GM18868 (cell line): ENCODE measurements at regions not wholly inside any gene's neighbourhood (a gene's known extent, or its start where the extent isn't known, plus 50 kb on each side); places are given as distances from the start of the nearest gene placed in this dataset.

Source experiments
- ATAC-seq: cut with Tn5 transposase; IDR thresholded peaks from one replicate; pipeline ENCODE4 v1.9.1; 2021; ENCODE audit warnings: mild to moderate bottlenecking, moderate library complexity; ENCODE audit not compliant: unreplicated experiment

- no peak for ATAC-seq
Measured at GRCh38 chr22:47448231-47449223, 686.1 kb downstream of the TBC1D22A start.

GRCh38 chr22:47446821-47447810 lies 684.7 kb downstream of the TBC1D22A start:
- ATAC-seq, result no peak

GRCh38 chr22:47446331-47446730 lies 683.9 kb downstream of the TBC1D22A start:
- ATAC-seq, result no peak

- no peak for ATAC-seq
Measured at GRCh38 chr22:47445716-47446290, 683.4 kb downstream of the TBC1D22A start.

- ATAC-seq, result no peak
Measured at GRCh38 chr22:47445212-47445611, 682.8 kb downstream of the TBC1D22A start.

GRCh38 chr22:47444746-47445065 lies 682.3 kb downstream of the TBC1D22A start:
- no peak for ATAC-seq

- no peak for ATAC-seq
Measured at GRCh38 chr22:47443836-47444745, 681.6 kb downstream of the TBC1D22A start.

- ATAC-seq, result no peak
Measured at GRCh38 chr22:47442821-47443220, 680.4 kb downstream of the TBC1D22A start.

GRCh38 chr22:47439643-47440265 lies 677.3 kb downstream of the TBC1D22A start:
- ATAC-seq, result no peak

GRCh38 chr22:47437636-47438035 lies 675.2 kb downstream of the TBC1D22A start:
- ATAC-seq, result no peak

- ATAC-seq, result no peak
Measured at GRCh38 chr22:47437110-47437509, 674.7 kb downstream of the TBC1D22A start.

GRCh38 chr22:47435826-47436225 lies 673.4 kb downstream of the TBC1D22A start:
- ATAC-seq, result no peak

GRCh38 chr22:47435204-47435487 lies 672.7 kb downstream of the TBC1D22A start:
- no peak for ATAC-seq

GRCh38 chr22:47434336-47435203 lies 672.1 kb downstream of the TBC1D22A start:
- ATAC-seq, result no peak

GRCh38 chr22:47433627-47434026 lies 671.2 kb downstream of the TBC1D22A start:
- ATAC-seq, result no peak

GRCh38 chr22:47432683-47433082 lies 670.2 kb downstream of the TBC1D22A start:
- no peak for ATAC-seq

- no peak for ATAC-seq
Measured at GRCh38 chr22:47423861-47424820, 661.7 kb downstream of the TBC1D22A start.

GRCh38 chr22:47423266-47423665 lies 660.8 kb downstream of the TBC1D22A start:
- ATAC-seq, result no peak
